D341Med (cell line): ENCODE measurements at regions not wholly inside any gene's neighbourhood (a gene's known extent, or its start where the extent isn't known, plus 50 kb on each side); places are given as distances from the start of the nearest gene placed in this dataset.

Experiments
- DNase-seq: peaks from one replicate; pipeline ENCODE4 v3.0.0; 2012; ENCODE audit warnings: low spot score

- no peak for DNase-seq
These were observed 686.0 kb upstream of the ADGRL4 start for GRCh38 chr1:79692519-79692918.

DNA sequence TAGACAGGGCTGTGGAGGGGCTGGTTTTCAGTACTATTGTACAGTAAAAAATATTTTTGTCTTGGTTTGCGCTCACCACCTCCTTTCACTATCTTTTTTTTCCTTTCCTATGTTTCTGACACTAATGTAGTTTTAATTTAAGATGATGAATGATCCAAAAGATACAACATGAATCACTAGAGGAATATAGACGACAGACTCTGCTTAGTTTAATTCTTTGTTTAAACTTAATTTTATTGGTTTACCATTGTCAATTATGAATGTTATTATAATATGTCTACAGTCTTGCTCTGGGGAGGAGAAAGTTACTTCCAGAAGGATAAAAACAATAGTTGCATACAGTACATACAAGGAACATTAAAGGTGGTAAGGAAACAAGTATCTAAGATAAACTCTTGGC, 682.4 kb upstream of the ADGRL4 start:
- no peak for DNase-seq

- no peak for DNase-seq
These were observed 676.9 kb upstream of the ADGRL4 start for GRCh38 chr1:79683420-79683819.

DNA sequence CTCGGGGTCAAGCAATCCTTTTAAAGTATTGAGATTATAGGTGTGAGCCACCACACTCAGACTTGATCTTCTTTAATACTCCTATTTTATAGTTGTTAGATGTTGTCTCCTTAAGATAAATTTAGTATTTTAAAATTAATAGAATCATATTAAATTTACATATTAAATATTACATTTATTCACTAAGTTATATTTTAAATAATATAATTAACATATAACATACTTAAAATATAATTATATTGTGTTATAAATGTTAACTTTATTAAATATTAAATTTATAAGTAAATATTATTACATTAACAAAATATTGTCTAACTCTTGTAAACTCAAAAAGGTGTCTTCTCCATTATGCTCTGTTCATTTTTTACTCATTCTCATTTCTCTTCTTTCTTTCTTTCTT, 675.9 kb upstream of the ADGRL4 start:
- DNase-seq: no peak

DNA sequence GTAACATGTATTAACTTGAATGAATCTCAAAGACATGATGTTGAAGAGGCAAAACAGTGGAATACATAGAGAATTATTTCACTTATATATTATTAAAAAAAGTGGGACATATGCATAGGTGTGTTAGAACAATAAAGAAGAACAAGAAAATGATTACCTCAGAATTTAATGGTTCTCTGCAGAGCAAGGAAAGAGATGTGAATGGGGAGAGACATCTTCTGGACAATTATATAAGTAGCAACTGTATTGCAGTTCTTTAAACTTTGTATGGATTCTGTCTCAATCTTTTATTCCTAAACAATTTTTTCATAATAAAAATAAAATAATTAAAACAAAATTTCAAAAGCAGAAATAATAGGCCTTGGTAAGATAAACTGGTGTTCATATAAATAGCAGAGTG, 674.9 kb upstream of the ADGRL4 start:
- no peak for DNase-seq

- DNase-seq: no peak
These were observed 673.4 kb upstream of the ADGRL4 start for GRCh38 chr1:79679916-79680315.

DNA sequence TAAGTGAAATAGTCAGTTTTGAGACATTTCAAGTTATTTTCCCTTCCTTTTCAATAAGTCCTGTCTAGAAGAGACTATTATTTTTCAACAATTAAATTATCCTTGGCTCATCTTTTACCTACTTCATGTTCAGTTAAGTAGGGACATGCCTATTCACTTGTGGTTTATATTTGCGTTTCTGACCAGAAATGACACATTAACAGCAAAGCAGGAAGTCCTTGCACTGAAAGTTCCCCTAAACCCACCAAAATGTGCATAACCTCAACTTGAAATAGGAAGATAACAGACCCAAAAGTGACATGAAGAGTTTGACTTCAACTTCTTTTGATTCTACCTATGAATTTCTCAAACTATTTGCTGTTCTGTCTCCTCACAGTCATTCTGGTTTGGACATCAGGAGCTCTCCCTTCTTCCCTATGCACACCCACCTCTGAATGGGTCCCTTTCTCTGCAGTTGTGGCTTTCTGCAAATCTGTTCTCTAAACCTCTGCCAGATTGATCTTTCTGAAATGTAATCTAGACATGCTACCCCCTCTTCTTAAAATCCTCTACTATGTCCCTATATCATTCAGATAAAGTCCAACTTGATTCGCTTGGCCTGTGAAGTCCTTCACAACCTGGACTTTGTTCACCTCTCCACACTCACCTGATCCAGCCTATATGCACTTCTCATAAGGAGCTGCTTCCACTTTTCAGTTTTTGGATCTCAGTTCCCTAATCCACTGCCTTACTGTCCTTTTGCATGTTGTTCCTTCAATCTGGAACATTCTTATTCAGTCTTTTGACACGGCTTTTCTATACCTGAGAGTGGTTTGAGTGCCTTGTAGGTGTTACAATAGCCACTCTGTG, 661.5 kb upstream of the ADGRL4 start:
- no peak for DNase-seq

DNA sequence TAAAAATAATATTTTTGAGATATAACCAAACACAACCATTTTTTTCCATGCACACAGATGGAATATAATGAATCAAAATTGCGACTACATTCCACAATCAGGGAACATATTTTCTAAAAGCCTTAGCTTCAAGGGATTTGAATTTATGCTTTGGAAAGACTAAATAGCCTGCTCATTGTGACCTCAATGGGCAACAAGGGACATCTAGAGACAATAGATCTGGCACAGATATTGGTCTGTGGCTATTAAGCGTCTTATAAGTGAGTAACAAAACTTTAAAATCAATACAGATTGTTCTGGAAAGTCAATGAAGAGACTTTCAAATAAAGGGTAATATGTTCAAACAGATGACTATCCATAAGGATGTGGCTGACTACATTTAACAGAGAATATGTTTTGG, 660.6 kb upstream of the ADGRL4 start:
- DNase-seq: no peak

DNA sequence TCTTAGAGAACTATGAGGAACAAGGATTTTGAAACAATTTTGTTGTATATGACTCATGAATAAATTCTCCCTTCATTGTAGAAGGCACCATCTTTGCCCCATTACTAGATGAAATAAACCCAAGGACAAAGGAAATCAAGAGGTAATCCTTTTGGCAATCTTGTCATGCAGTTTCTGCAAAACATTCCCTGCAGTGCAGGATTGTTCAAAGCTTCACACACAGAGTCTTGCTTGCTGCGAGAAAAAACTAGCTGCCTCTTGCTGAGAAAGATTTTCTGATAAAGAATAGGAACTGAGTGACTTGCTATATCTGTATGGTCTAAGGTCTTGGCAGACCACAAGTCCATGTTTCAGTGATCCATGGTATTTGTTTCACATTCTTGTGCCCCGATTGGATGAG, 657.4 kb upstream of the ADGRL4 start:
- no peak for DNase-seq

DNA sequence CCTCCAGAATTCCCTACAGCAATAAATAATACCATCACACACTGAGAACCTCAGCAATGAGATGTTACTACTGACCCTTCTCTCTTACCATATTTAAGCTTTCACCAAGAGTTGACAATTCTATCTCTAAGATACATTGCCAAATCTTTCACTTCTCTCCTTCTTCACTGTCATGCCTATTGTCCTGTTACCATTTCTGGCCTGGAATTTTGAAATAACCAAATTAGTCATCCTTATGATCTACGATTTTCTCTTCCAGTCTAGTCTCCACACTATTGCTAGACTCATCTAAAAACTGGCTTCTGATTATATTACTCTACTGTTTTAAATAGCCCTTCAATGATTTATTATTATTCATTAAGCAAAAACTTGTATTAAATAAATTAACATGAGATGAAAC, 656.1 kb upstream of the ADGRL4 start:
- no peak for DNase-seq

DNA sequence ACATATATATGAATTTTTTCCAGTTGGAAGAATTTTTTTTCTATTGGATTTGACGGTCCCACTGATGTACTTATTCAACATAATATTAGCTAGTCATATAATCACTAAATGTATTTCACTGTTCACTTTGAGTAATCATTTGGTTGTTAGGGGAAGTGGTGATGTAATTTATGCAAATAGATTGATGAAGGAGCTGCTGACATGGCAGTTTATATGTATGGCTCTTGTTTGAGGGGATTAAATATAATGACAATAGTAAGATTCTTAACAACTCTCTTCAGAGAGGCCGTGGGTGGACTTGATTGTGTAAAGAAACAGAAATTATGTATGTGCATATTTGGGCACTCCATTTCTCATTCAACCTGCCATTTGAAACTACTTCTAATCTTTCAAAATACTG, 653.6 kb upstream of the ADGRL4 start:
- no peak for DNase-seq

- DNase-seq: no peak
These were observed 651.6 kb upstream of the ADGRL4 start for GRCh38 chr1:79657951-79658658.

DNA sequence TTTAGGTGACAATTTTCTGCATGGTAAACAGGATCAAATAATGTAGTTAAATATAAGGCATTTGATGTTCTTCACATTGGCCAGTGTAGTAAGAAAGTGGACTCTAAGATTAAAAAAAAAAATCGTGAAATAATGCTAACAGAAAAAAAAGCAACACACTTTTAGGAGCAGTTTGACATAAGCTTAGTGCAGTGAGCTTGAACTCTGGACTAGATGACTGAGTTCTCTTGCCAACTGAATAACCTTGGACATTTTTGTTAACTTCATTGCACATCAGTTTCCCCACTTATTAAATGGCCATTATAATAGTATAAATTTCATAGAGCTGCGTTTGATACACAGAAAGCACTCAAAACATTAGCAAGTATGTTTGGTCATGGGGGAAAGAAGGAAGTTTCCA, 649.3 kb upstream of the ADGRL4 start:
- DNase-seq: no peak

GRCh38 chr1:79652426-79652825, 645.9 kb upstream of the ADGRL4 start:
- DNase-seq: no peak

DNA sequence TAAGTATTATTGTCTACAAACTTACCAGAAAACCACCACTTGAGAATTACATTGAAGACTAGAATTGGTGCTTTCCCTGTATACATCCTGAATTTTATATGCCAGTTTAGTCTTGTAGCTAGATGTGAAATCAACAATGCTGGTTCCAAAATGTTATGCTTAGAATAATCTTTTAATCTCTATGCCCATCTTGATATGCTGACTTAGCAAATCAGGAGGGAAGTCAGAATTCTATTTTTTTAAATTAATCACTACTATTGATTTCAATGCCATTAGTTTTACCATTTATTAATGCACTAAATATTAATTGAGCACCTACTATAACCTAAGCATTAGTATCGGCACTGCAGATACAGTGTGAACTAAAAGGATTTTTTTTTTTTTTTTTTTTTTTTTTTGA, 641.6 kb upstream of the ADGRL4 start:
- no peak for DNase-seq

DNA sequence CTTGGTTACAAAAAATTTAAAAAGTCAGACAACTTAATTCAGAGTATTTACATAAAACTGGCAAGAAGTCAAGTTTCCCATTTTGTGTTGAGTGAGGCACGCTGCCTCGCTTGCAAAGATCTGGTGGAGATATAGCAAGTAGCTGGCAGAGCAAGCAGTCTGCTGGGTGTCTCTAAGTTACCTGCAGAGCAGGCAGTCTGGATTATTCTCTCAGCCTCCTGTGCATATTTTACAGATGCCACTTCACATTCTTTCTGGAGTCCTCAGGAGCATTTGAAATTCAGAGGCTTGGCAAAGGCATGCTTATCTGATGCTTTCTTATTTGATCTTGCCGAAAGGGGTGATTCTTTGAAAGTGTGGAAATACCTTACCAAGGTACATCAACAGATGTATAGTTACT, 640.4 kb upstream of the ADGRL4 start:
- DNase-seq: no peak

DNA sequence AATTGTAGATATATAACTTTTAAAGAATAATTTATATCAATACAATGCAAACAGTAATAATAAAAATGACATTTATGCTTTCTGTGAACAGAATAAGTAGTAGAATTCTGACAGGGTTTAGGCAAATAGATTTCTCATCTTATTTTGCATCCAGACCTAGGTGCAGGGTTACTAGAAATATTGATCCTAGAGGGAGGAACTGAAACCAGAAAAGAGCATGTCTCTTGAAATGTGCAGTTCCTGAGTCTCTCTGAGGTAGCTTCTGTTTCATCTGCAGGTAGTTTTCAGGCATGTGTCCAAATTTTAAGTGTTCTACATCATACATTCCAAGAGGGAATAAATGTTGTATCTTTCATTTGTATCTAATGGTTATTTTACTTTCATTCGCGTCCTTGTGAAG, 631.9 kb upstream of the ADGRL4 start:
- DNase-seq: no peak

- no peak for DNase-seq
These were observed 626.9 kb upstream of the ADGRL4 start for GRCh38 chr1:79633456-79633855.

DNA sequence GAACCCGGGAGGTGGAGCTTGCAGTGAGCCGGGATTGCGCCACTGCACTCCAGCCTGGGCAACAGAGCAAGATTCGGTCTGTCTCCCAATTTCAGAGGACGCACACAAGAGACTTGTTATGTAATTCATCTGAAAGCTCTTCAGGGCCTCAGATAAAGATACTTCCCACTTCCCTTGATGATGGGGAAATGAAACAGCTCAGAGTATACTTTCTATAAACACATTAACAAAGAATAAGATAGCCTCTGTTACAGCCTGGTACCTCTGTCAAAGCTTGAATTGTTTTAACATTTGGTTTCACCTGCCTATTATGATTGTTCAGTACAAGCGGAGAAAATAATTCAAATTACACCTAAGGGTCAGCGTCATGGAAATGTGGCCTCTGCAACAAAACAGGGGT, 622.9 kb upstream of the ADGRL4 start:
- no peak for DNase-seq

- DNase-seq: no peak
These were observed 611.2 kb upstream of the ADGRL4 start for GRCh38 chr1:79617777-79618176.

- DNase-seq: no peak
These were observed 608.2 kb upstream of the ADGRL4 start for GRCh38 chr1:79614762-79615161.

DNA sequence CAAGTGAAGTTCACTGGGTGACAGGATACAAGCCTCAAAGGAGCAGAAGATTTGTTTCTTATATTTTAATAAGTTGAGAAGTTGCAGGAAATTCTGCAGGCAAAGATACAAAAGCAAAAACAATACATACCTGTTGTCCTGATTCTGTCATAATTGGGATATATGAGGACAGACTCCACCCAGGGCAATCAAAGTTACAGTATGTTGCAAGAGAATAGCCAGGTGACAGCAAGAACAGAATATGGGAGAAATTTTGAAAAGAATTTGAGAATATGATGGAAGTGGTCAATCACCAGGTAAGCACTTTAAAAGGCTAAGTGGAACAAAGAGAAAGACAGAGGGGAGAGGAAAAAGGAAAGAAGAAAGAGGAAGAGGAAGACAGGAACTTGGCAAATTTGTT, 607.6 kb upstream of the ADGRL4 start:
- DNase-seq: no peak

- no peak for DNase-seq
These were observed 606.5 kb upstream of the ADGRL4 start for GRCh38 chr1:79613046-79613445.
